A549 (cell line): ENCODE measurements at regions not wholly inside any gene's neighbourhood (a gene's known extent, or its start where the extent isn't known, plus 50 kb on each side); places are given as distances from the start of the nearest gene placed in this dataset.

Experiments used
- CHD4 ChIP-seq: fragments of 200-600 bp; sonication (generic); IDR thresholded peaks from 2 replicates; pipeline ENCODE4 v1.6.1; 2016; ENCODE audit warnings: antibody characterized with exemption, mild to moderate bottlenecking, borderline replicate concordance
- CTCF ChIP-seq: fragments of >200 bp; sonication (Bioruptor Twin); formaldehyde crosslinking; IDR thresholded peaks from 3 replicates; pipeline ENCODE4 v1.5.1; 2016
- EP300 ChIP-seq, 2 experiments: fragments of >200 bp; sonication (Bioruptor Twin); formaldehyde crosslinking; IDR thresholded peaks; 2 replicates in 1 of 2; 3 replicates in 1 of 2; pipeline ENCODE4 v1.6.1; 2016 to 2017
- ESRRA ChIP-seq: fragments of 150-350 bp; IDR thresholded peaks from 2 replicates; pipeline ENCODE4 v1.6.1; 2014; ENCODE audit warnings: mild to moderate bottlenecking, low read length, borderline replicate concordance
- HOXA7 ChIP-seq: fragments of 250-450 bp; sonication (Bioruptor Pico); IDR thresholded peaks from 2 replicates; pipeline ENCODE4 v1.5.0; 2020; ENCODE audit warnings: mild to moderate bottlenecking, moderate library complexity
- JUN ChIP-seq, 2 experiments: fragments of >200 bp; sonication (Bioruptor Twin); formaldehyde crosslinking; IDR thresholded peaks; 2 replicates in 1 of 2; 3 replicates in 1 of 2; pipeline ENCODE4 v1.6.1; 2016 to 2017
- MAX ChIP-seq: IDR thresholded peaks from 2 replicates; pipeline ENCODE4 v1.6.1; 2012
- NFE2L2 ChIP-seq: fragments of 150-350 bp; conservative IDR thresholded peaks from 2 replicates; pipeline ENCODE4 v1.6.1; 2014; ENCODE audit warnings: low read length
- POLR2A ChIP-seq: IDR thresholded peaks from 2 replicates; pipeline ENCODE4 v1.6.1; 2012; ENCODE audit warnings: mild to moderate bottlenecking, low read length
- TF ChIP-seq, protein P1 (sequence below): fragments of >200 bp; sonication (Bioruptor Twin); formaldehyde crosslinking; IDR thresholded peaks from 3 replicates; pipeline ENCODE4 v1.6.1; 2016

DNA sequence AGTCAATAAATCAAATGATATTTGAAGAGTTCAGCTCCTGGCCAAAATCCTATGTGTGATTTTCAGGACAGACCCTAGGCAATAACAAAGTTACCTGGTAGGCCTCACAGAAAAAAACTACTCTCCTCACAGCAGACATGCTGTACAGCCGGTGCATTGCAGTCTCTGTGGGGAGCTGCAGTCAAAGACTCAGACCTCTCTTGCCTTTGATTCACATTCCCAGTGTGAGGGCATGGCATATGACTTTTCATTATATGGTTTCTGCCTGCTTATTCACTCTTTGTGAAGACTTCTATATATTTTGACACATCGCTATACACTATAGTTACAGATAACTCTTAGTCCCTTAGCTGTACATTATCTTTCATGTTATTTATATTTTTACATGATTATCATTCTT is 2684.3 kb upstream of the PCDH20 start:
- TF ChIP-seq ESRRA, result no peak
- TF ChIP-seq EP300 (IDR thresholded peaks at IDR 0.05), result no peak
- TF ChIP-seq MAX, result no peak
- TF ChIP-seq POLR2A, result no peak
- no peak for TF ChIP-seq JUN (IDR thresholded peaks at IDR 0.05)
- TF ChIP-seq, protein P1, sequence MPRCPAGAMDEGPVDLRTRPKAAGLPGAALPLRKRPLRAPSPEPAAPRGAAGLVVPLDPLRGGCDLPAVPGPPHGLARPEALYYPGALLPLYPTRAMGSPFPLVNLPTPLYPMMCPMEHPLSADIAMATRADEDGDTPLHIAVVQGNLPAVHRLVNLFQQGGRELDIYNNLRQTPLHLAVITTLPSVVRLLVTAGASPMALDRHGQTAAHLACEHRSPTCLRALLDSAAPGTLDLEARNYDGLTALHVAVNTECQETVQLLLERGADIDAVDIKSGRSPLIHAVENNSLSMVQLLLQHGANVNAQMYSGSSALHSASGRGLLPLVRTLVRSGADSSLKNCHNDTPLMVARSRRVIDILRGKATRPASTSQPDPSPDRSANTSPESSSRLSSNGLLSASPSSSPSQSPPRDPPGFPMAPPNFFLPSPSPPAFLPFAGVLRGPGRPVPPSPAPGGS, result no peak
- TF ChIP-seq CTCF, result no peak
- TF ChIP-seq NFE2L2, result no peak
- TF ChIP-seq CHD4, result no peak
- TF ChIP-seq HOXA7 (CRISPR knock-in tag), result no peak
